Right lobe of liver (tissue), 4 donors: ENCODE measurements at regions not wholly inside any gene's neighbourhood (a gene's known extent, or its start where the extent isn't known, plus 50 kb on each side); places are given as distances from the start of the nearest gene placed in this dataset.

Experiments
- CTCF ChIP-seq, 4 donors: fragments of 200-600 bp in 3 of 4; fragments of 450-650 bp in 1 of 4; IDR thresholded peaks; one replicate each; pipeline versions ENCODE4 v1.5.1 to v1.8.0; 2016 to 2022; ENCODE audit warnings: antibody characterized with exemption in 4 of 4, mild to moderate bottlenecking in 2 of 4
- POLR2A ChIP-seq: fragments of 450-650 bp; IDR thresholded peaks from one replicate; pipeline ENCODE4 v1.6.1; 2017; ENCODE audit warnings: antibody characterized with exemption, mild to moderate bottlenecking
- donor health status: DM: no; HTN: no; CAD: no.
- donor health status: DM: no; HTN: no; CAD: no.
- donor health status: DM: no; HTN: yes; CAD: no.

GRCh38 chr4:157727163-157727562 is 445.7 kb downstream of the GASK1B start:
- TF ChIP-seq CTCF (IDR thresholded peaks at IDR 0.05) (no peak), POLR2A (no peak)
